ENCODE measurements at regions not wholly inside any gene's neighbourhood (a gene's known extent, or its start where the extent isn't known, plus 50 kb on each side); places are given as distances from the start of the nearest gene placed in this dataset.
"Not testable (repeated sequence)": the region's sequence is repeated elsewhere in the genome, so short reads cannot be mapped to it uniquely, and the experiment has no call there.

- no peak for DNase-seq (ENCODE audit: low spot score)
- no peak overlapping the region for H3K27ac ChIP-seq
Measured at GRCh38 chr6:5840734-5841390, 165.9 kb downstream of the NRN1 start.

GRCh38 chr6:5838656-5839396 lies 167.9 kb downstream of the NRN1 start:
- Histone ChIP-seq H3K27ac (no peak overlapping the region), H3K4me3 (no peak overlapping the region)
- TF ChIP-seq CTCF (IDR thresholded peaks at IDR 0.05), result no peak
- peak; percentile 9 for DNase-seq (ENCODE audit: low spot score)

More at GRCh38 chr6:5840734-5841390, 165.9 kb downstream of the NRN1 start:
- H3K4me3 ChIP-seq, result no peak overlapping the region
- TF ChIP-seq CTCF (IDR thresholded peaks at IDR 0.05), result no peak

- DNase-seq (ENCODE audit: low spot score), result peak; percentile 56
- Histone ChIP-seq H3K4me3 (no peak overlapping the region), H3K27ac (no peak overlapping the region)
- no peak for TF ChIP-seq CTCF (IDR thresholded peaks at IDR 0.05)
Measured at GRCh38 chr6:5837323-5837722, 169.4 kb downstream of the NRN1 start.

- DNase-seq (ENCODE audit: low spot score); H3K4me3 ChIP-seq; H3K27ac ChIP-seq: not testable (repeated sequence)
Measured at GRCh38 chr6:5836597-5836996, 170.1 kb downstream of the NRN1 start.

- no peak for TF ChIP-seq CTCF (IDR thresholded peaks at IDR 0.05)
- Histone ChIP-seq H3K4me3 (no peak overlapping the region), H3K27ac (no peak overlapping the region)
- DNase-seq (ENCODE audit: low spot score), result no peak
Measured at GRCh38 chr6:5833120-5833519, 173.6 kb downstream of the NRN1 start.

GRCh38 chr6:5832668-5833067 lies 174.1 kb downstream of the NRN1 start:
- Histone ChIP-seq H3K4me3 (no peak overlapping the region), H3K27ac (no peak overlapping the region)
- DNase-seq (ENCODE audit: low spot score), result no peak
- no peak for TF ChIP-seq CTCF (IDR thresholded peaks at IDR 0.05)

- not testable (repeated sequence) for H3K27ac ChIP-seq; H3K4me3 ChIP-seq; DNase-seq (ENCODE audit: low spot score)
Measured at GRCh38 chr6:5831219-5831862, 175.4 kb downstream of the NRN1 start.

GRCh38 chr6:5828296-5828695 lies 178.4 kb downstream of the NRN1 start:
- Histone ChIP-seq H3K27ac (no peak overlapping the region), H3K4me3 (no peak overlapping the region)
- TF ChIP-seq CTCF (IDR thresholded peaks at IDR 0.05), result no peak
- no peak for DNase-seq (ENCODE audit: low spot score)
